SHP77 (cell line): ENCODE measurements at regions not wholly inside any gene's neighbourhood (a gene's known extent, or its start where the extent isn't known, plus 50 kb on each side); places are given as distances from the start of the nearest gene placed in this dataset.

Experiments
- DNase-seq, 2 experiments: peaks; one replicate each; lab custom pipeline; 2025; lab: John Stamatoyannopoulos, UW

GRCh38 chr1:80801695-80802094 lies 999.0 kb upstream of the ADGRL2 start:
- no peak for DNase-seq

GRCh38 chr1:80799457-80799856 lies 1001.3 kb upstream of the ADGRL2 start:
- no peak for DNase-seq

DNA sequence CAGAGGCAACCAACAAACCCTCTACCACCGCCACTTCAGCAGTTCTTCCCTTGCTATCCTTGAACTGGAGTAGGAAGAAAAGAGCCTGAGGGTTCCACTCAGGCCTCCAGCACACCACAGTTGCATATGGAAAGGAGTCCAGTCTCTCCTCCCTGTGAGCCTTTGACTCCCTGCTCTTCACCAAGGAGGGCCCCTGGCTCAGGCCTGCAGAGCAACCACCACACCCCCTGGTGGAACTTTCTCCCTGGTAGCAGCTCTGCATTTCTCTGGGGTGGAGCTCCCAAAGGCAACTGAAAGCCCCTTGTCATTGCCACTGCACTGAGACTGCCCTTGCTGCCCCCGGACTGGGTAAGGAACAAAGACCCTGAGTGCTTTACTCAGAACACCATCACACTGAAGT lies 1021.5 kb upstream of the ADGRL2 start:
- DNase-seq: no peak

- no peak for DNase-seq
Measured at GRCh38 chr1:80778094-80778840, 1022.5 kb upstream of the ADGRL2 start.

DNA sequence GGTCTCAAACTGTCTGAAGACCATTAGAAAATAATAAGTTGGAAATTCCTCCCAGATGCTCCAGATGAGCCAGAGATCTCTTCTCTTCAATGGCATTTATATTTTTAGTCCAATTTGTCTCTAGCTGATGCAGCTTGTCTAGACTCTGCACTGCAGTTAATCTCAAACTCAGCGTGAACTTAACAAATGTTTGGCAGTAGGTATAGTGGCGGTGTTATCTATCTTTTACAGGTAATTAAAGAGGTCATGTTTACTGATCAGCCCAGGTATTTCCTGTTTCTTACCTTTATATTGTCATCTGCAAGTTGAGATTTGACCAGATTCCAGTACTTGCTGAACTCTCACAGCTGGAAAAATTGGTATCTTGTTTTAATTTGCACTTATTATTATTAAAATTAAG lies 1024.5 kb upstream of the ADGRL2 start:
- no peak for DNase-seq

- DNase-seq: no peak
Measured at GRCh38 chr1:80769208-80769750, 1031.5 kb upstream of the ADGRL2 start.

GRCh38 chr1:80767711-80768110 lies 1033.0 kb upstream of the ADGRL2 start:
- DNase-seq: no peak

- no peak for DNase-seq
Measured at GRCh38 chr1:80759354-80759753, 1041.4 kb upstream of the ADGRL2 start.

- no peak for DNase-seq
Measured at GRCh38 chr1:80755944-80756343, 1044.8 kb upstream of the ADGRL2 start.

DNA sequence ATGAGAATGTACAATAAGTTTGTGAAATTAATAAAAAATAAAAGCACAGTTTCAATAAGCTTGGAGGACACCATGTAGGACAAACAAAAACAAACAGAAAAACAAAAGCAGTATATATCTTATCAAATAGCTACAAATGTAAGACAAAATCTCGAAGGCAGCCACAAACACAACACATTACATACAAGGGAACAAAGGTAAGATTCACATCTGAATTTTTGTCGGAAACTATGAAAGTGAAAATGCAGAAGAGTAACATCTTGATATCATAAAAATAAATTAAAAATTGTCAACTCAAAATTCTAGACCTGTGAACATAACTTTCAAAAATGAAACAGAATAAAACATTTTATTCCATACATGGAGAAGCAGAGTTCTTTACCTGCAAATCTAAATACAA lies 1049.5 kb upstream of the ADGRL2 start:
- no peak for DNase-seq

- DNase-seq: peak; percentile 0 to 52
Measured at GRCh38 chr1:80731241-80731894, 1069.4 kb upstream of the ADGRL2 start.

DNA sequence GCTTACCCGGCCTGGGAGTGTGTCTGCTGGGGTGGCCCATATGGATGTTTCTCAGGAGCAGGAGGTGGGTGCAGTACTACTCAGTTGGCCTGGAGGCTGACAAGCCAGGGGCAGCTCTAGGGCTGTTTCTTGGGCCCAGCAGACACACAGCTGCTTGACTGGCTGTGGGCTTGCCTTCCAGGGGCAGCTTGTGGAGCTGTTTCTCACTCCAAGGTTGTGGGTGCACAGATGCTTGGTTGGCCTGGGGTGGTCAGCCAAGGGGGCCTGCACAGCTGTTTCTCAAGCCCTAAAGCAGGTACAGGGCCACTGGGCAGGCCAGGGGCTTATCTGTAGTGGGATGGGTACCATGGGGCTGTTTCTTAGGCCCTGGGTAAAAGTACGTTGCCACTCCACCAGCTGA lies 1078.1 kb upstream of the ADGRL2 start:
- no peak for DNase-seq

GRCh38 chr1:80706526-80706925 lies 1094.2 kb upstream of the ADGRL2 start:
- no peak for DNase-seq

- DNase-seq: no peak
Measured at GRCh38 chr1:80678438-80678837, 1122.3 kb upstream of the ADGRL2 start.

DNA sequence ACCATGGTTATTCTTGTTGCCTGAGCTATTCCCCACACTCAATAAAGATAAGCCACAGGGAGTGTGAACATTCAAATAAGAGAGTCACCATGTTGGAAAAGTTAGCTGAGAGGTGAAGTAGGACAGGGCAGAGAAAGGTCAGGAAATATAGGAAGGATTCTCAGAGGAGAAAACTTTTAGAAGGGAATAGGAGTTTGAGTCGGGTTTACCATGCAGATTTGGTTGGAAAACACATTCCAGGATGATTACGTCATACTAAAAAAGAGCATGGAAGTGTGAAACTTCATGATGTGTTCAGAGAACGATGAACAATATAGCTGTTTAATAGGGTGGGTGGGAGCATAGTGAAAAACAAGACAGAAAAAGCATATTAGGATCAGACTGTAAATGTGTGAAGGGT lies 1125.3 kb upstream of the ADGRL2 start:
- no peak for DNase-seq

DNA sequence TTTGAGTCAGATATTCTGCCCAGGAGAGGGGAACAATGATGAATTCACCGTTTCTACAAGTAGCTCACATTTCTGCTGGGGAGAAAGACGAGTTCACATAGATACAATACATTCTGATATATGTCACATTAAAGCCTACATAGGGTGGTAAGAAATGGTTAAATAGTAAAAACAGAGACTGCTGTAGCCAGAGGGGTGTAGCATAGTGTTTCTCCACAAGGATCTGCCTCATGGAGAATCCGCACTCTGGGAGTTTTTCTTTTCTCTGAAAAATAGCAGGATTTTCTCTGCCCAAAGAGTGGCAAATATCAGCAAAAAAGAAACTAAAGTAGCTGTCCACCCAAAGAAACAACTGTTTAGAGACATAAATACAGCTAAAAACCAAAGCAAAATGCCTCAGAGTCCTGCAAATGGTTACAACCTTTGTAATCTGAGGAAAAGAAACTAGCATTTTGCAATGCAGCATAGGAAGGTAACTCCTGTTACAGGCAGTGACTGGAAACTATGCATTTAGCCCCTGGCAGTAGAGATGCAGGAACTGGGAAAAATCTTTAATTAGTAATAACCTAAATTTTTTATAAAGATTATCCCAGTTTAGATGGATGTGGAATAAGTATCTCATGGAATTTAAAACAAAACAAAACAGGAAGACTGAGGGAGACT lies 1126.7 kb upstream of the ADGRL2 start:
- no peak for DNase-seq

DNA sequence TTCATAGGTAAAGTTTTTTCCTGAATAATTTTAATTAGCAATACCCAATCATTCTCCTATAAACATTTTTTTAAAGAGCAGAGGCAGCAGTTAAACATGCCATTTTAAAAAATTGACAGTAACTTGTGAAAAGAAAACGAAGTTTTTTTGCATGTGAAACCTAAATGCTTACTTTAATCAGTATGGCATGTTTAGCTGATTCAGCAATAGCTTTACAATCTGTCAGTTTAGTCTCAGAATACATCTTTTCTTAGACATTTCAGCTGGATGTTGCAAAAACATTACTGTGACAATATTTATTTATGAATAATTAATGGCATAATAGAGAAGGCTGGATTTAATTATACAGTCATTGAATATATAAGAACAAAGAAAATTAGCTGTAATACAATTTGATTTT lies 1132.4 kb upstream of the ADGRL2 start:
- DNase-seq: no peak

DNA sequence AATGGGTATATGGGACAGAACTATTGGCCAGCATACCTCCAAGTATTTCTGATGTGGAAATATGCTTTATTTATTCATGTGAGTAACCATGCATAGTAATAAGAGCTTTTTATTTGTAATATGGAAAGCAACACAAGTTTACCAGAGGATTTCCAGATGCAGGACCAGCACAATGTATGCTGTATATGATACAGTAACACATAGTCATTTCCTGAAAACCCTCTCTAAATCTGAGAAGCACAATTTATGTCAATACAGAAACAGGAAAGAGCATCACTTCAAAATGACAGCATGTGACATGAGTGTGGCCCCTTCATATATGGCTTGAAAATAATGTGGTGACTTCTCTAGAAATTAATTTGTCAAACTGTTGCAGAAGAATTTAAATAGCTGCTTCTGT lies 1134.7 kb upstream of the ADGRL2 start:
- no peak for DNase-seq

- no peak for DNase-seq
Measured at GRCh38 chr1:80659161-80659560, 1141.6 kb upstream of the ADGRL2 start.

DNA sequence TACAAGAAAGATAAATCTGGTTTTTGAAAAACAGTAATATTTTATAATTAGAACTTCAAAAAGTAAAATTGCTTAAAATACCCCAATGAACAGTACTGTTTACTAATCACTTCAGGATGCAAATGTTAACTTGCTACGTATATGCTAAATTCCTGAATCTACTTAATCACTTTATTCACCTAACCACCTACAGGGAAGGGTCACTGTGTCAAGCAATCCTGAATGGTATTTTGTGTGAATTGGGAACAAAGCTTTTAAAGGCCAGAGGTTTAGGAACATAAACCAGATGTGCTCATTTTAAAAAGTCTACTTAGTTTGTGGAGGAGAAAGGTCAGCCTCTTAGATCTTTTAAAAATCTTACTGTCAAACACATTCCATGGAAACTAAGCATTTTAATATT lies 1143.0 kb upstream of the ADGRL2 start:
- DNase-seq: no peak

DNA sequence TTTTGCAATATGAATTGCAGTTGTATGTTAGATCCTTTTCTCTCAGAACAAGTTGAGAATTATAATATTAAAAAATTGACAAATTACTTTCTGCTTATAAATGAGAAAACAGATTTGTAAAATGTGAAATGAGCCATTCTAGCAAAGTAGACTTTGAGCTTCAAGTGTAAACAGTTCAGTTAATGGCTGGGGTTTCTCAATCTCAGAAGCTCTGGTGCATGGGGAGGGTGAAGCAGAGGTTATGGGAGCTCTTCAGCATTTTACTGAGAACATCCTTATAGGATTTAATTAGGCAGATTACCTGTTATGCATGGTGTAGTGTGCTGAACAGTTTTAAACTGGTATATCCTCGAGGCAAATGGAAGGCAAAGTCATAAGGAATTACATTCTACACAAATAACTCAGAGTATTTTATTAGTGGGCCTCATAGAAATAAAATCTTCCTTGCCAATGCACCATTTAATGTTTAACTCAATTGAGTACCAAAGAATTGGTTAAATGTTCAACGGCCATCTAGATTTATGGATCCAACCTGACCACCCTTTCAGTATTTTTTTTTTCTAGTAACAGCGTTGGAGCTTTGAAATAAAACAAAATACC lies 1143.6 kb upstream of the ADGRL2 start:
- no peak for DNase-seq

DNA sequence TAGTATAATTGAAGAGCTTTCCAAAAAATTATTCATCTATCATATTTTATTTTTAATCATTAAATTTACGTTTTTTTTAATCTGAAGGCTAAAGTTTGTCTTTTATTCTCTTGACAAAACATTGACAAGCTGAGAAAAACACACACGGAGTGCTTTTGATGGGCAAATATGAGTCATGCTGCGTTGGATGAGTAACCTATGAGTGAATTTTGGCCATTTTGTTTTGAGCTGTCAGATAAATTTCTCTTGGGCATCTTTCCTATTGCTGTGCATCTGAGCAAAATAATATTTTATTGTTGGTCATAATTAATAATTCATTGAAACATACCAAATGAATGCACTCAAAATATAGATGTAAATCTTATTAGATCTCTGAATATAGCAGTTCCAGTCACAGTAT lies 1144.1 kb upstream of the ADGRL2 start:
- DNase-seq: peak in 1 of 2 experiments; percentile 23
